ENCODE measurements at regions not wholly inside any gene's neighbourhood (a gene's known extent, or its start where the extent isn't known, plus 50 kb on each side); places are given as distances from the start of the nearest gene placed in this dataset.

DNA sequence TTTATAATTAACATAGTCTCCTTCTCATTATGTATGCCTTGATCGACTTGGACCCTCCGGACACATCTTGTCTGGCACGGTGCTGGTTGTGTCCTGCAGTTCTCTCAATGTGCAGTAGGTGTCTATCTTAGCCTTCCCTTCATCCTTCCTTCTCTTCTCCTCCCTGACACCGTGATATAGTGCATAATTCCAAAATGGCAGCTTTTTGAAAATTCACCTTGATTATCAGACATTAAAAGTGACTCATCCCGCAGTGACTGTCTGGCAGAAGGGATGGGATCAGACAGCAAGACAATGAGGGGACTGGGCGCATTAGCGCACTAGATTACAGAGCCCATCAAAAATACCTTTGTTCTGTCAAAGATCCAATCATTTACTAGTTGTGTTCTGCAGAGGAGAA is 70.0 kb upstream of the PMFBP1 start:
- Histone ChIP-seq H3K4me3 (no peak overlapping the region), H3K27ac (no peak overlapping the region), H3K36me3 (no peaks in the 10 kb centered on the region), H3K9me3 (no peaks in the 10 kb centered on the region), H3K27me3 (no peaks in the 10 kb centered on the region), H3K4me1 (no peaks in the 10 kb centered on the region)
- WGBS, 2 donors (ENCODE audit: low coverage in 1 of 2), result 25 to 46% methylated on average over 4 to 7 of the region's 7 CpGs
- TF ChIP-seq, protein P1, sequence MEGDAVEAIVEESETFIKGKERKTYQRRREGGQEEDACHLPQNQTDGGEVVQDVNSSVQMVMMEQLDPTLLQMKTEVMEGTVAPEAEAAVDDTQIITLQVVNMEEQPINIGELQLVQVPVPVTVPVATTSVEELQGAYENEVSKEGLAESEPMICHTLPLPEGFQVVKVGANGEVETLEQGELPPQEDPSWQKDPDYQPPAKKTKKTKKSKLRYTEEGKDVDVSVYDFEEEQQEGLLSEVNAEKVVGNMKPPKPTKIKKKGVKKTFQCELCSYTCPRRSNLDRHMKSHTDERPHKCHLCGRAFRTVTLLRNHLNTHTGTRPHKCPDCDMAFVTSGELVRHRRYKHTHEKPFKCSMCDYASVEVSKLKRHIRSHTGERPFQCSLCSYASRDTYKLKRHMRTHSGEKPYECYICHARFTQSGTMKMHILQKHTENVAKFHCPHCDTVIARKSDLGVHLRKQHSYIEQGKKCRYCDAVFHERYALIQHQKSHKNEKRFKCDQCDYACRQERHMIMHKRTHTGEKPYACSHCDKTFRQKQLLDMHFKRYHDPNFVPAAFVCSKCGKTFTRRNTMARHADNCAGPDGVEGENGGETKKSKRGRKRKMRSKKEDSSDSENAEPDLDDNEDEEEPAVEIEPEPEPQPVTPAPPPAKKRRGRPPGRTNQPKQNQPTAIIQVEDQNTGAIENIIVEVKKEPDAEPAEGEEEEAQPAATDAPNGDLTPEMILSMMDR (IDR thresholded peaks at IDR 0.05), result peak; percentile 19 to 66 (median 41)
- no peak for TF ChIP-seq POLR2A (IDR thresholded peaks at IDR 0.05)
- no peak for TF ChIP-seq POLR2AphosphoS5 (IDR thresholded peaks at IDR 0.05)
- no peak for TF ChIP-seq EP300 (IDR thresholded peaks at IDR 0.05)
- no peak for ATAC-seq

DNA sequence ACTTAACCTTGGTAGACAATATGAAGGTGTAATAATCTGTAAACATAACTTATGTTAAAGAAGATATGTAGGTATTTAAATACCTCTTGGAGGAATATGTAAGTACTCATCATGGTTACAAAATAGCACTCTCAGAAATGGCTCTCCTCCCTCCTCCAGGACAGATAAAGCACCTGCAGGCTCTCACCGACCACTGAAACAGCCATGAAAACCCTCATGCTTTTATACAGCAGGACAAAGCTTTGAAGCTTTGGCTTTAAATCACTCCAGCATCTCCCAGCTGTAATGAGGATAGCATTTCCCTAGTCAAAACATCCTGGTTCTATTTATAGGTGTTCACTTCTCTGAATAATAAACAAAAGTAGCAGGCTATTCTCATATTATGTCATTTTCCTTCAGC is 69.1 kb upstream of the PMFBP1 start:
- no peak for ATAC-seq
- TF ChIP-seq POLR2A (IDR thresholded peaks at IDR 0.05) (no peak), POLR2AphosphoS5 (IDR thresholded peaks at IDR 0.05) (no peak), EP300 (IDR thresholded peaks at IDR 0.05) (no peak)
- TF ChIP-seq, protein P1 (IDR thresholded peaks at IDR 0.05), result no peak
- Histone ChIP-seq H3K27me3 (no peaks in the 10 kb centered on the region), H3K4me3 (no peak overlapping the region), H3K27ac (no peak overlapping the region), H3K9me3 (no peaks in the 10 kb centered on the region), H3K36me3 (no peaks in the 10 kb centered on the region), H3K4me1 (no peaks in the 10 kb centered on the region)
- WGBS, 2 donors (ENCODE audit: low coverage in 1 of 2), result 13 to 19% methylated on average over 1 of the region's 1 CpG

GRCh38 chr16:72240466-72240865 is 68.5 kb upstream of the PMFBP1 start:
- 65 to 78% methylated on average over 2 of the region's 2 CpGs for WGBS, 2 donors (ENCODE audit: low coverage in 1 of 2)
- no peak for ATAC-seq

DNA sequence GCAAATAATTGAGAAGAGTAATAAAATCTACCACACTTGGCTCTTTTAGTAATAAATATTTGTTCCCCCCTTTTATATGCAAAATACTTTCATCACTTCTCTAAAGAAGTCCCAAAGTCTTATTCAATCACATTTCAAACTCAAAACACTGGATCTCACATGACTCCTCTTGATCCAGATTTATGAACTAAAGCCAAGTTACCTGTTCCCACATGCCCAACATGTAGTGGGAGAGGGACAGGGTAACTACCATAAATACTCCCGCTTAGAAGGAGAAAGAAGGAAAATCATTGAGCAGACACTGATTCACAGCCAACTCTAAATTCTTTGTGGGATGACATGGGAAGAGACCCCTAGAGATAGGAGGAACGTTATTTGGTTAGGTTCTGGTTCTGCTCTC is 64.9 kb upstream of the PMFBP1 start:
- no peak for ATAC-seq
- 18 to 53% methylated on average over 1 to 2 of the region's 2 CpGs for WGBS, 2 donors (ENCODE audit: low coverage in 1 of 2)
- Histone ChIP-seq H3K36me3 (no peaks in the 10 kb centered on the region), H3K4me1 (no peaks in the 10 kb centered on the region), H3K9me3 (no peaks in the 10 kb centered on the region), H3K27ac (no peak overlapping the region), H3K27me3 (no peaks in the 10 kb centered on the region), H3K4me3 (no peak overlapping the region)
- TF ChIP-seq POLR2AphosphoS5 (IDR thresholded peaks at IDR 0.05) (no peak), POLR2A (IDR thresholded peaks at IDR 0.05) (no peak), EP300 (IDR thresholded peaks at IDR 0.05) (no peak)
- TF ChIP-seq, protein P1 (IDR thresholded peaks at IDR 0.05), result no peak

More at GRCh38 chr16:72240466-72240865, 68.5 kb upstream of the PMFBP1 start:
- no peaks in the 10 kb centered on the region for H3K9me3 ChIP-seq
- H3K4me3 ChIP-seq, result no peak overlapping the region
- H3K27me3 ChIP-seq, result no peaks in the 10 kb centered on the region
- H3K4me1 ChIP-seq, result no peaks in the 10 kb centered on the region
- TF ChIP-seq POLR2A (IDR thresholded peaks at IDR 0.05) (no peak), EP300 (IDR thresholded peaks at IDR 0.05) (no peak), POLR2AphosphoS5 (IDR thresholded peaks at IDR 0.05) (no peak)
- TF ChIP-seq, protein P1 (IDR thresholded peaks at IDR 0.05), result no peak
- H3K36me3 ChIP-seq, result no peaks in the 10 kb centered on the region
- H3K27ac ChIP-seq, result no peak overlapping the region

- H3K4me3 ChIP-seq, result no peak overlapping the region
- no peaks in the 10 kb centered on the region for H3K36me3 ChIP-seq
- H3K9me3 ChIP-seq, result no peaks in the 10 kb centered on the region
- no peaks in the 10 kb centered on the region for H3K4me1 ChIP-seq
- H3K27ac ChIP-seq, result no peak overlapping the region
- ATAC-seq, result no peak
- no peaks in the 10 kb centered on the region for H3K27me3 ChIP-seq
- no peak for TF ChIP-seq EP300 (IDR thresholded peaks at IDR 0.05)
- TF ChIP-seq POLR2A (IDR thresholded peaks at IDR 0.05), result no peak
- TF ChIP-seq, protein P1 (IDR thresholded peaks at IDR 0.05), result no peak
- no peak for TF ChIP-seq POLR2AphosphoS5 (IDR thresholded peaks at IDR 0.05)
- WGBS, 2 donors (ENCODE audit: low coverage in 1 of 2), result 79 to 87% methylated on average over 5 of the region's 5 CpGs
These were observed 62.4 kb upstream of the PMFBP1 start for GRCh38 chr16:72234387-72234786.
